ENCODE measurements at regions not wholly inside any gene's neighbourhood (a gene's known extent, or its start where the extent isn't known, plus 50 kb on each side); places are given as distances from the start of the nearest gene placed in this dataset.
"Not testable (repeated sequence)": the region's sequence is repeated elsewhere in the genome, so short reads cannot be mapped to it uniquely, and the experiment has no call there.

GRCh38 chr21:6486821-6487220 lies 4034.6 kb upstream of the TPTE start:
- not testable (repeated sequence) for DNase-seq

GRCh38 chr21:6492691-6493090 lies 4028.7 kb upstream of the TPTE start:
- DNase-seq = not testable (repeated sequence)

- DNase-seq = not testable (repeated sequence)
These were observed 4027.4 kb upstream of the TPTE start for GRCh38 chr21:6493957-6494356.

- not testable (repeated sequence) for DNase-seq
These were observed 4025.0 kb upstream of the TPTE start for GRCh38 chr21:6496356-6496755.

- DNase-seq = peak; percentile 17
These were observed 4022.7 kb upstream of the TPTE start for GRCh38 chr21:6498716-6499115.

- DNase-seq = peak; percentile 79
These were observed 4022.1 kb upstream of the TPTE start for GRCh38 chr21:6499128-6499826.

GRCh38 chr21:6499866-6500265 lies 4021.5 kb upstream of the TPTE start:
- DNase-seq = not testable (repeated sequence)

- not testable (repeated sequence) for DNase-seq
These were observed 4020.7 kb upstream of the TPTE start for GRCh38 chr21:6500681-6501080.

- DNase-seq = not testable (repeated sequence)
These were observed 4015.1 kb upstream of the TPTE start for GRCh38 chr21:6506167-6506894.

GRCh38 chr21:6507632-6508031 lies 4013.8 kb upstream of the TPTE start:
- not testable (repeated sequence) for DNase-seq

- DNase-seq = not testable (repeated sequence)
These were observed 3999.6 kb upstream of the TPTE start for GRCh38 chr21:6521777-6522176.

GRCh38 chr21:6526213-6526612 lies 3995.2 kb upstream of the TPTE start:
- DNase-seq = not testable (repeated sequence)

GRCh38 chr21:6530655-6531054 lies 3990.7 kb upstream of the TPTE start:
- DNase-seq = not testable (repeated sequence)

GRCh38 chr21:6533261-6533660 lies 3988.1 kb upstream of the TPTE start:
- not testable (repeated sequence) for DNase-seq

GRCh38 chr21:6538320-6538719 lies 3983.1 kb upstream of the TPTE start:
- DNase-seq = not testable (repeated sequence)

GRCh38 chr21:6539688-6540087 lies 3981.7 kb upstream of the TPTE start:
- DNase-seq = not testable (repeated sequence)

GRCh38 chr21:6541036-6541435 lies 3980.3 kb upstream of the TPTE start:
- DNase-seq = not testable (repeated sequence)

- not testable (repeated sequence) for DNase-seq
These were observed 3976.1 kb upstream of the TPTE start for GRCh38 chr21:6545288-6545687.

GRCh38 chr21:6551045-6551444 lies 3970.3 kb upstream of the TPTE start:
- not testable (repeated sequence) for DNase-seq

GRCh38 chr21:6553505-6554376 lies 3967.6 kb upstream of the TPTE start:
- not testable (repeated sequence) for DNase-seq

GRCh38 chr21:6554377-6554864 lies 3967.0 kb upstream of the TPTE start:
- not testable (repeated sequence) for DNase-seq

- not testable (repeated sequence) for DNase-seq
These were observed 3964.9 kb upstream of the TPTE start for GRCh38 chr21:6556516-6556915.

GRCh38 chr21:6557415-6557814 lies 3964.0 kb upstream of the TPTE start:
- DNase-seq = not testable (repeated sequence)
